KMS-11 (cell line): ENCODE measurements at regions not wholly inside any gene's neighbourhood (a gene's known extent, or its start where the extent isn't known, plus 50 kb on each side); places are given as distances from the start of the nearest gene placed in this dataset.

Source experiments
- H2AFZ ChIP-seq: fragments of 200-600 bp; sonication (generic); 2 replicates; pipeline ENCODE4 v1.6.1; 2016; ENCODE audit warnings: antibody characterized with exemption, mixed run types, low read depth
- H3K27ac ChIP-seq: fragments of 200-600 bp; sonication (generic); 2 replicates; pipeline ENCODE4 v1.6.1; 2016; ENCODE audit warnings: mild to moderate bottlenecking, mixed run types
- H3K27me3 ChIP-seq: fragments of 200-600 bp; sonication (generic); 2 replicates; pipeline ENCODE4 v1.6.1; 2017; ENCODE audit warnings: mild to moderate bottlenecking, low read depth, mixed run types, moderate library complexity; ENCODE audit not compliant: insufficient read depth
- H3K36me3 ChIP-seq: fragments of 200-600 bp; sonication (generic); 2 replicates; pipeline ENCODE4 v1.6.1; 2017; ENCODE audit warnings: mild to moderate bottlenecking, mixed run types; ENCODE audit not compliant: insufficient read depth
- H3K4me1 ChIP-seq: fragments of 200-600 bp; sonication (generic); 2 replicates; pipeline ENCODE4 v1.6.1; 2016; ENCODE audit warnings: mild to moderate bottlenecking, low read depth, mixed run types; ENCODE audit not compliant: poor library complexity, severe bottlenecking
- H3K4me2 ChIP-seq: fragments of 200-600 bp; sonication (generic); 2 replicates; pipeline ENCODE4 v1.7.0; 2016; ENCODE audit warnings: mild to moderate bottlenecking, mixed run types
- H3K4me3 ChIP-seq: fragments of 200-600 bp; sonication (generic); IDR thresholded peaks from 2 replicates; pipeline ENCODE4 v1.6.1; 2017; ENCODE audit warnings: low read depth, low read length, mixed read lengths; ENCODE audit not compliant: insufficient read depth
- H3K79me2 ChIP-seq: fragments of 200-600 bp; sonication (generic); 2 replicates; pipeline ENCODE4 v1.6.1; 2016; ENCODE audit warnings: low read depth, mixed run types; ENCODE audit not compliant: insufficient read depth
- H3K9ac ChIP-seq: fragments of 200-600 bp; sonication (generic); 2 replicates; pipeline ENCODE4 v1.6.1; 2016; ENCODE audit warnings: mild to moderate bottlenecking, mixed run types
- H4K20me1 ChIP-seq: fragments of 200-600 bp; sonication (generic); 2 replicates; pipeline ENCODE4 v1.6.1; 2016; ENCODE audit warnings: mild to moderate bottlenecking, mixed run types; ENCODE audit not compliant: insufficient read depth
- TF ChIP-seq, protein P1 (sequence below): fragments of 200-600 bp; sonication (generic); conservative IDR thresholded peaks from 2 replicates; pipeline ENCODE4 v1.6.1; 2017; ENCODE audit warnings: low read depth, mild to moderate bottlenecking, antibody characterized with exemption, low read length, moderate library complexity, mixed read lengths

DNA sequence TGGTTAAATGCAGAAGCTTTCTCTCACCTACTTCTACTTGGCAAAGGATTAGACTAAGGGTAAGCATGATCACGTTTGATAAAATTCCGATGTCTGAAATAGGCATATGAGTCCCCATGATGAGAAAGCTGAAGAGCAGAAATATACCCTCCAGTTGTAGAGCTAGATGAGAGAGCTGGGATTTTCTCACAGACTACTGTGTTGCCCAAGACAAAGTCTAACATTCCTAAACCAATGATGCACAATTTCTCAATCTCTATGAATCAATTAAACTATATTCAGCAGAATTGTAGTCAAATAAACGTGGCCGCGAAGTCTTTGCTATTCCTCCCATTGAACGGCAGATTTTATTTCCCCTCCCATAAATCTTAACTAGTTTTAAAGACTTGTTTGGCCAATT is 699.2 kb downstream of the KCNT2 start:
- no peaks in the 10 kb centered on the region for H3K27me3 ChIP-seq
- H3K4me3 ChIP-seq: no peak overlapping the region
- no peak overlapping the region for H3K9ac ChIP-seq
- no peaks in the 10 kb centered on the region for H4K20me1 ChIP-seq
- H3K36me3 ChIP-seq: no peaks in the 10 kb centered on the region
- no peak overlapping the region for H2AFZ ChIP-seq
- H3K4me1 ChIP-seq: no peaks in the 10 kb centered on the region
- TF ChIP-seq, protein P1, sequence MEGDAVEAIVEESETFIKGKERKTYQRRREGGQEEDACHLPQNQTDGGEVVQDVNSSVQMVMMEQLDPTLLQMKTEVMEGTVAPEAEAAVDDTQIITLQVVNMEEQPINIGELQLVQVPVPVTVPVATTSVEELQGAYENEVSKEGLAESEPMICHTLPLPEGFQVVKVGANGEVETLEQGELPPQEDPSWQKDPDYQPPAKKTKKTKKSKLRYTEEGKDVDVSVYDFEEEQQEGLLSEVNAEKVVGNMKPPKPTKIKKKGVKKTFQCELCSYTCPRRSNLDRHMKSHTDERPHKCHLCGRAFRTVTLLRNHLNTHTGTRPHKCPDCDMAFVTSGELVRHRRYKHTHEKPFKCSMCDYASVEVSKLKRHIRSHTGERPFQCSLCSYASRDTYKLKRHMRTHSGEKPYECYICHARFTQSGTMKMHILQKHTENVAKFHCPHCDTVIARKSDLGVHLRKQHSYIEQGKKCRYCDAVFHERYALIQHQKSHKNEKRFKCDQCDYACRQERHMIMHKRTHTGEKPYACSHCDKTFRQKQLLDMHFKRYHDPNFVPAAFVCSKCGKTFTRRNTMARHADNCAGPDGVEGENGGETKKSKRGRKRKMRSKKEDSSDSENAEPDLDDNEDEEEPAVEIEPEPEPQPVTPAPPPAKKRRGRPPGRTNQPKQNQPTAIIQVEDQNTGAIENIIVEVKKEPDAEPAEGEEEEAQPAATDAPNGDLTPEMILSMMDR: no peak
- no peak overlapping the region for H3K27ac ChIP-seq
- no peaks in the 10 kb centered on the region for H3K79me2 ChIP-seq
- H3K4me2 ChIP-seq: no peak overlapping the region

DNA sequence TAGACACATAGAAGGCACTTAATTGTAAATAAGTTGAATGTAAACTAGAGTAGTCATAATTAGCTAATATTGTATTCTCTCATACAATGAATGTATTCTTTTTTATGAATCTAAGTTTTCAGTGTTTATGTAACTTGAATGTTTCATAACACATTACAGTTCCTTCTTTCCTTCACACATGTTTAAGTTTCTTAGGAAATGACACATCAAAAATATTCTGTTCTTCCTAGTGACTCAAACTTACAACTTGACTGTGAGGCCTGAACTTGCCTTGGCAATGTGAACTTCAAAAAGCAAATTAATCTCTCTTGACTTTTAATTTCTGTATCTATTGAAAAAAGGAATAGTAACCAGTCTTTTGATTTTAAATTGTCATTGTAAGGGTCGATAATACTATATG is 700.1 kb downstream of the KCNT2 start:
- no peak overlapping the region for H2AFZ ChIP-seq
- no peak overlapping the region for H3K27ac ChIP-seq
- H3K4me1 ChIP-seq: no peaks in the 10 kb centered on the region
- H3K9ac ChIP-seq: no peak overlapping the region
- no peaks in the 10 kb centered on the region for H4K20me1 ChIP-seq
- H3K79me2 ChIP-seq: no peaks in the 10 kb centered on the region
- no peaks in the 10 kb centered on the region for H3K27me3 ChIP-seq
- no peak overlapping the region for H3K4me2 ChIP-seq
- no peaks in the 10 kb centered on the region for H3K36me3 ChIP-seq
- TF ChIP-seq, protein P1: no peak
- no peak overlapping the region for H3K4me3 ChIP-seq

DNA sequence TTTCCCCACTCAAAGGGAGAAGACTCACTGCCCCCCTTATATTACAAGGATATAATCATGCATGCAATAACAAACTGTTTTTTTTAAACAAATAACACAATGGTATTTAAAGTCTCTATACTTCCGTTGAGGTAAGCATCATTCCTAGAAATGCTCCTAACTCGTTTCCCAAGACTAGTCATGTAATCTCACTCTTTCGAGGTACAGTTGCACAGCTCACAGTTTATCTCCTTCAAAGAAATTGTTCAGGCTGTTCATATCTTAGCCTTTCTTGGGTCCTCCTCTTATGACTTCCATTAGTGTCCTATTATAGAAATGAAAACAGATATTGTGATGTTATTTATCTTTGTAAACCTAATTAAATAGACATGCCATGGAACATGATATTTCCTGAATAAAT is 705.0 kb downstream of the KCNT2 start:
- H3K27me3 ChIP-seq: no peaks in the 10 kb centered on the region
- no peaks in the 10 kb centered on the region for H4K20me1 ChIP-seq
- no peaks in the 10 kb centered on the region for H3K79me2 ChIP-seq
- no peaks in the 10 kb centered on the region for H3K4me1 ChIP-seq
- no peaks in the 10 kb centered on the region for H3K36me3 ChIP-seq
- no peak overlapping the region for H3K4me3 ChIP-seq
- no peak overlapping the region for H3K27ac ChIP-seq
- H2AFZ ChIP-seq: no peak overlapping the region
- H3K9ac ChIP-seq: no peak overlapping the region
- TF ChIP-seq, protein P1: no peak
- no peak overlapping the region for H3K4me2 ChIP-seq

DNA sequence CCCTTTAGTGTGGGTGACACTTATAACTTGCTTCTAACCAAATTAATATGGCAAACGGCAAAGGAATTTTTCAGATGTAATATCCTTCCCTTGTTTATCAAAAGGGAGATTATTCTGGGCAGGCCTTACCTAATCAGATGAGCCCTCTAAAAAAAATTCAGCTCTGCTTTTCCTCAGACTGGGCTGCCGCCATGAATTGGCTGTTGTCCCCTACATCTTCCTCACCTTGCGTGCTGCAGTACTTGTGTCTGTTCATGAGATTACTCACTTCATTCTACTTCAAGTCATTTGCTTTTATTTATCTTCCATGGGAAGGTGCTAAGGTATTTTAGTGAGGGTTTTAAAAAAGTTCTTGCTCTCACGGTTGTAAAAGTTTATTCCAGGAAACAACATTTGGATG is 705.5 kb downstream of the KCNT2 start:
- no peaks in the 10 kb centered on the region for H3K4me1 ChIP-seq
- TF ChIP-seq, protein P1: no peak
- H3K27me3 ChIP-seq: no peaks in the 10 kb centered on the region
- H3K4me2 ChIP-seq: no peak overlapping the region
- no peaks in the 10 kb centered on the region for H3K79me2 ChIP-seq
- H3K9ac ChIP-seq: no peak overlapping the region
- no peaks in the 10 kb centered on the region for H4K20me1 ChIP-seq
- no peaks in the 10 kb centered on the region for H3K36me3 ChIP-seq
- H2AFZ ChIP-seq: no peak overlapping the region
- no peak overlapping the region for H3K4me3 ChIP-seq
- H3K27ac ChIP-seq: no peak overlapping the region
